DOHH2 (cell line): ENCODE measurements at regions not wholly inside any gene's neighbourhood (a gene's known extent, or its start where the extent isn't known, plus 50 kb on each side); places are given as distances from the start of the nearest gene placed in this dataset.

Source experiments
- CTCF ChIP-seq: fragments of 200-600 bp; sonication (generic); IDR thresholded peaks from one replicate; pipeline ENCODE4 v1.5.1; 2014; ENCODE audit warnings: antibody characterized with exemption, mild to moderate bottlenecking, low read depth, low read length; ENCODE audit not compliant: poor library complexity, severe bottlenecking
- EZH2phosphoT487 ChIP-seq: fragments of 200-600 bp; sonication (generic); IDR thresholded peaks from 2 replicates; pipeline ENCODE4 v1.6.1; 2017; ENCODE audit warnings: borderline replicate concordance, mild to moderate bottlenecking, antibody characterized with exemption, low read length, moderate library complexity, mixed read lengths

- TF ChIP-seq CTCF (peak; percentile 67), EZH2phosphoT487 (no peak)
These were observed 173.8 kb upstream of the MIS18BP1 start for GRCh38 chr14:45426685-45427282.
